SIG-M5 (cell line): ENCODE measurements at regions not wholly inside any gene's neighbourhood (a gene's known extent, or its start where the extent isn't known, plus 50 kb on each side); places are given as distances from the start of the nearest gene placed in this dataset.

ENCODE experiments used
- DNase-seq: peaks from one replicate; lab custom pipeline; 2025; lab: John Stamatoyannopoulos, UW

GRCh38 chr15:31977138-31977537, 53.2 kb upstream of the CHRNA7 start:
- DNase-seq = no peak

- no peak for DNase-seq
Observed at GRCh38 chr15:31977812-31978661, 52.3 kb upstream of the CHRNA7 start.
